C4-2B (cell line): ENCODE measurements at regions not wholly inside any gene's neighbourhood (a gene's known extent, or its start where the extent isn't known, plus 50 kb on each side); places are given as distances from the start of the nearest gene placed in this dataset.

Experiments used
- H3K27ac ChIP-seq: fragments of 450-650 bp; 2 replicates; pipeline ENCODE4 v1.5.1; 2017
- ZFX ChIP-seq: fragments of 450-650 bp; IDR thresholded peaks from 2 replicates; pipeline ENCODE4 v1.6.1; 2017
- TF ChIP-seq, protein P1 (sequence below): fragments of 450-650 bp; conservative IDR thresholded peaks from 2 replicates; pipeline ENCODE4 v1.5.1; 2017; ENCODE audit warnings: mild to moderate bottlenecking

DNA sequence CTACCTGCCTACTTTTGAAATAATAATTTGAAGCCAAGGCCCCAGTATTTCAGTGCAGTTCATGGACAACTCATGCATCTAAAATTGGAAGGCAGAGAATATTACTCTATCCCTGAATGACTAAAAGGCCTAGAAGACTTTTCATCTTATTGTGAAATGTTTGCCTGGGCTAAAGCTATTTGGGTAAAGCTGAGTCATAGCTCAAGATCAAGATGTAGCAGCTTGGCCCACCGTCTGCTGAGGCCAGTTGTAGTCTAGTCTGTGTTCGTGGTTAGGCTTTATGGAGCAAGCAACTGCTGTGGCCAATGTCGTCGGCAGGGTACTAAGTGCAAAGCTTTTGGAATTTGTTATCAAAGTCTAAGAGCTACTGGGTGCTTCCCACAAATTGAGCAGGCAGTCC lies 929.1 kb downstream of the RAB28 start:
- TF ChIP-seq ZFX: no peak
- TF ChIP-seq, protein P1, sequence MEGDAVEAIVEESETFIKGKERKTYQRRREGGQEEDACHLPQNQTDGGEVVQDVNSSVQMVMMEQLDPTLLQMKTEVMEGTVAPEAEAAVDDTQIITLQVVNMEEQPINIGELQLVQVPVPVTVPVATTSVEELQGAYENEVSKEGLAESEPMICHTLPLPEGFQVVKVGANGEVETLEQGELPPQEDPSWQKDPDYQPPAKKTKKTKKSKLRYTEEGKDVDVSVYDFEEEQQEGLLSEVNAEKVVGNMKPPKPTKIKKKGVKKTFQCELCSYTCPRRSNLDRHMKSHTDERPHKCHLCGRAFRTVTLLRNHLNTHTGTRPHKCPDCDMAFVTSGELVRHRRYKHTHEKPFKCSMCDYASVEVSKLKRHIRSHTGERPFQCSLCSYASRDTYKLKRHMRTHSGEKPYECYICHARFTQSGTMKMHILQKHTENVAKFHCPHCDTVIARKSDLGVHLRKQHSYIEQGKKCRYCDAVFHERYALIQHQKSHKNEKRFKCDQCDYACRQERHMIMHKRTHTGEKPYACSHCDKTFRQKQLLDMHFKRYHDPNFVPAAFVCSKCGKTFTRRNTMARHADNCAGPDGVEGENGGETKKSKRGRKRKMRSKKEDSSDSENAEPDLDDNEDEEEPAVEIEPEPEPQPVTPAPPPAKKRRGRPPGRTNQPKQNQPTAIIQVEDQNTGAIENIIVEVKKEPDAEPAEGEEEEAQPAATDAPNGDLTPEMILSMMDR: no peak
- H3K27ac ChIP-seq: no peak overlapping the region

DNA sequence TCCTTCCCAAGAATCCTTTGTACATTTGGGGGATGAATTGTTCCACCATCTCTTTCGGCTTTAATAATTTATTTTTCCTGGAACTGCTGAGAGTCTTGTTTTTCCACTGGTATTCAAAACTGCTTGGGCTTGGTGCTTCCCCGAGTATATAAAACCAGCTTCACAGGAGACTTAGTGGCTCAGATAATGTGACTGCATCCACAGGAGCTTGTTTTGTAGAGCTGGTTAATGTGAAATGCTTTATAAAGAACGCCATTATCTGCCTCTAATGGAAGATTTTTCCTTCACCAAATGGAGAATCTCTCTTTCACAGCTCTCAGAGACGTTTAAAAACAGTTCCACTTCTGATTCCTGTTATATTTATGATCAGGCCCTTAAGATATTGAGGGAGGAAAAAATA lies 935.5 kb downstream of the RAB28 start:
- TF ChIP-seq ZFX: no peak
- TF ChIP-seq, protein P1: no peak
- H3K27ac ChIP-seq: no peak overlapping the region

DNA sequence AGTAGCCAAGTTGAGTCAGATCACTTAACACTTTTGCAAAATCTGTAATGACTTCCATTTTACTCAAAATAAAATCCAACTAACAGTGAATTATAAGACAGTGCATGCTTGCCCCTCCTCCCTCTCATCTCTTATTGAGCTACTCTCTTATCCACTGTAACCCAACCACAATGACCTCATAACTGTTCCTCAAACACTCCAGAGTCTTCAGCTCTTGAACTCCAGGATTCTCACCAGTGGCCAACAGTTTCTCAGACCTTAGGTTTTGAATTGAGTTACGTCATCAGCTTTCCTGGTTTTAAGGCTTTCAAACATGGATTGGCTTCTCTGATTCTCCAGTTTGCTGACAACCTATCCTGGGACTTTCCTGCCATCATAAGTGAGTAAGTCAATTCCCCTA lies 938.3 kb downstream of the RAB28 start:
- no peak for TF ChIP-seq ZFX
- TF ChIP-seq, protein P1: no peak

DNA sequence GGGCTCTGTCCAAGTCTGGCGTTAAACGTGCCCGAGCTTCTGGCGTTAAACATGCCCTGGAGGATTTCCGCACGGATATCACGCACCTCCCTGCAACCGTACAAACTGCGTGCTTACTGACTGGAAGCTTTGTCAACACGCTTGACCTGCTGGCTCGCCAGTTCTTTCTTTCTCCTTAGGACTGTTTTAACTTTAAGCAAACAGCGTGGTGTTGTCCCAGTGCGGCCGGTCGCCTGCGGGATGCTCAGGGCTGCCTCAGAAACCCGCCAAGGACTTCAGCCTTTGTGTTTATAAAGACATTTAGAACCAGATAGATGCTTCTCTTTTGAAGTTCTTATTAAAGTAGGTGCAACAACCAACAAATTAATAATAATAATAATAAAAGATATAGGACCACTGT lies 946.0 kb downstream of the RAB28 start:
- TF ChIP-seq, protein P1: no peak
- no peak for TF ChIP-seq ZFX
- no peak overlapping the region for H3K27ac ChIP-seq

More for the DNA sequence above, 938.3 kb downstream of the RAB28 start:
- H3K27ac ChIP-seq: no peak overlapping the region

DNA sequence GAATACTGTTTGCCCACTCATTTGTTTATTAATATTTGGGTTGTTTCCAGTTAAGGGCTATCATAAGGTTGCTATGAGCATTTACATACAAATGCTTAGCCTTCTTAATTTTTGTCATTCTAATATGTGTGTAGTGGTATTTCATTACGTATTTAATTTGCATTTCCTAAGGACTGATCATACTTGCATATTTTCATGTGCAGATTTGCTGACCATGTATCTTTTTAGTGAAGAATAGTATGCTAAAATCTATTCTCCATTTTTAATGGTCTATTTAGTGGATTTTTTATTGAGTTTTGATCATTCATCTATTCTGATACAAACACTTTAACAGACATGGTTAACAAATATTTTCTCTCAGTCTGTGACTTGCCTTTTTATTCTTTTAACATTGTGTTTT lies 949.5 kb downstream of the RAB28 start:
- no peak overlapping the region for H3K27ac ChIP-seq
- TF ChIP-seq ZFX: no peak
- TF ChIP-seq, protein P1: no peak

DNA sequence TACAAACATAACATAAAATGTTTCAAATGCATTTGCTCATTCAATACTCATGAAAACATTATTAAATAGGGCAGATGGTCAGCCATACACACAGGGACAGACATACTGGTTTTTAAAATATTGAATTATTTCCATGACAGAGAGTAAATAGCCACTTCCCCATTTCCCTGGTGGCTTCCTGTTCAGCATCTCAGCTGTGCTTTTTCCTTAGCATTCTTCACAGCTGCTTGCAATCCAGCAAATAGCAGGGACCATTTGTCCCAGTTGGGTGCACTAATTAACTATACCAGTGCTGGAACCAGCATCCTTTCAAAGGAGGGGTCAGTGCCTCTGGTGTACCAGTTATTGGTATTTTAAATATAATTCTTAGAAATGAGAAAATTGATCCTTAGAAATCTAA lies 964.7 kb downstream of the RAB28 start:
- TF ChIP-seq ZFX: no peak
- TF ChIP-seq, protein P1: no peak
- H3K27ac ChIP-seq: no peak overlapping the region

DNA sequence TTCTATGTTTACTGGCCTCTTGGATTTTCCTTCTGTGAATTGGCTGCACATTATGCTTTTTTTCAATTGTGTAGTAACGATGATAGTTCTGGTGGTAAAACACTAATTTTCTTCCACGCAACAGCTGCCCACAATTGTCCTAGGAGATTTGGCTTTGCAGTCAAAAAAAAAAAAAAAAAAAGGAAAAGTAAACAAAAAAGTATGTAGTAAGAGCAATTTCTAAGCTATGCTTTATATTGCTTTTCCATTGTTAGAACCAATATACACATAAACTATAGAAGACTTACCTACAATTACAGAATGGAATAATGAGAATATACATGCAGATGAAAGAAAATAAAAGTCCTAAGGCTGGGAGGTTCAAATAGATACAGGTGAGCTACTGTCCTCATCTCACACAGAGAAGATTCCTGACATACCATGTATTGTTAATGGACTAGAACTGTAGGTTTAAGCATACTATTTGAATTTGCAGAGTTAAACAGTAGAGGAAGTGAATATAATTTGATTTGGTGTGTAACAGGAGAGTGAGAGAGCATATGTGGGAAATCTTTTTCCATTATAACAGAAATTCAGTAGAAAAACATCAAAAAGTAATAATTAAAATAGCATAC lies 976.2 kb downstream of the RAB28 start:
- TF ChIP-seq, protein P1: no peak
- TF ChIP-seq ZFX: no peak
- no peak overlapping the region for H3K27ac ChIP-seq
